Spleen (tissue), 11 donors: ENCODE measurements at regions not wholly inside any gene's neighbourhood (a gene's known extent, or its start where the extent isn't known, plus 50 kb on each side); places are given as distances from the start of the nearest gene placed in this dataset.

Experiments used
- DNase-seq: peaks from one replicate; pipeline ENCODE4 v3.0.0-alpha.2; 2020
- H3K27ac ChIP-seq, 8 donors: fragments of 200-600 bp; sonication (generic) in 7 of 8; 1 replicate in 4 of 8; 2 replicates in 4 of 8; pipeline versions ENCODE4 v1.5.0 to v1.8.0; 2016 to 2021; ENCODE audit warnings: inconsistent platforms in 4 of 8, mild to moderate bottlenecking in 4 of 8, moderate library complexity in 1 of 8
- H3K27me3 ChIP-seq, 7 donors: fragments of 200-600 bp; sonication (generic) in 6 of 7; replicated peaks in 1 of 7; 1 replicate in 4 of 7; 2 replicates in 3 of 7; pipeline versions ENCODE4 v1.5.0 to v1.8.0; 2016 to 2021; ENCODE audit warnings: inconsistent platforms in 3 of 7, mild to moderate bottlenecking in 1 of 7
- H3K36me3 ChIP-seq, 6 donors: fragments of 200-600 bp; sonication (generic) in 5 of 6; 1 replicate in 4 of 6; 2 replicates in 2 of 6; pipeline versions ENCODE4 v1.5.0 to v1.8.0; 2016 to 2021; ENCODE audit warnings: inconsistent platforms in 2 of 6
- H3K4me1 ChIP-seq, 6 donors: fragments of 200-600 bp; sonication (generic) in 5 of 6; 1 replicate in 3 of 6; 2 replicates in 3 of 6; pipeline versions ENCODE4 v1.5.0 to v1.8.0; 2016 to 2021; ENCODE audit warnings: inconsistent platforms in 3 of 6
- H3K4me3 ChIP-seq, 8 donors: fragments of 200-600 bp; sonication (generic) in 7 of 8; 1 replicate in 4 of 8; 2 replicates in 4 of 8; pipeline versions ENCODE4 v1.5.0 to v1.8.0; 2016 to 2021; ENCODE audit warnings: inconsistent platforms in 4 of 8, mild to moderate bottlenecking in 4 of 8, moderate library complexity in 2 of 8
- H3K9me3 ChIP-seq, 8 donors: fragments of 200-600 bp; sonication (generic) in 7 of 8; 1 replicate in 4 of 8; 2 replicates in 4 of 8; pipeline versions ENCODE4 v1.5.0 to v1.8.0; 2016 to 2021; ENCODE audit warnings: inconsistent platforms in 4 of 8
- CTCF ChIP-seq, 11 experiments: fragments of 200-600 bp in 7 of 11; fragments of 450-650 bp in 4 of 11; sonication (generic) in 4 of 11; IDR thresholded peaks in 8 of 11; conservative IDR thresholded peaks in 3 of 11; 1 replicate in 7 of 11; 2 replicates in 4 of 11; pipeline versions ENCODE4 v1.4.0 to v1.8.0; 2016 to 2021; ENCODE audit warnings: antibody characterized with exemption in 11 of 11, inconsistent platforms in 4 of 11, mild to moderate bottlenecking in 1 of 11
- POLR2A ChIP-seq, 3 donors: fragments of 450-650 bp; IDR thresholded peaks; one replicate each; pipeline ENCODE4 v1.5.1; 2017; ENCODE audit warnings: antibody characterized with exemption in 3 of 3, mild to moderate bottlenecking in 1 of 3
- POLR2AphosphoS5 ChIP-seq, 3 donors: sonication (generic); formaldehyde crosslinking; IDR thresholded peaks; one replicate each; pipeline ENCODE4 v1.5.1; 2017; ENCODE audit warnings: antibody characterized with exemption in 3 of 3
- WGBS, 5 donors: extraction: QIAGEN DNeasy Blood & Tissue Kit in 3 of 5; methylation state at CpG; one replicate each; pipeline versions ENCODE4 v1.1.5 to v1.1.7; 2013 to 2018; 5-methylcytosine and 5-hydroxymethylcytosine counted together
- intact Hi-C: fragments of 100-400 bp; cut with DNase I; formaldehyde crosslinking; loops from one replicate; pipeline ENCODE4 v1.15.0; 2023; ENCODE audit warnings: low total_unique reads
- donor health status: healthy with polysubstance abuse.
- donor health status: DM: no; HTN: no; CAD: no; lungs with moderate emphysema.
- donor health status: DM: no; HTN: no; CAD: no.
- donor health status: Bipolar disorder and iron deficiency.
- donor health status: healthy.
- donor health status: DM: no; HTN: no; CAD: no.
- donor health status: DM: yes; HTN: yes; CAD: no.

GRCh38 chr6:14360565-14360964 is 243.0 kb downstream of the CD83 start:
- H3K4me1 ChIP-seq = no peaks in the 10 kb centered on the region
- 92 to 97% (median 95%) methylated on average over 7 of the region's 7 CpGs for WGBS, 5 donors
- H3K27ac ChIP-seq = no peak overlapping the region
- intact Hi-C loops = no loop called here
- H3K4me3 ChIP-seq = no peak overlapping the region
- H3K9me3 ChIP-seq = no peaks in the 10 kb centered on the region
- no peak for TF ChIP-seq CTCF (IDR thresholded peaks at IDR 0.05 in 8 of 11, conservative IDR thresholded peaks at IDR 0.05 in 3 of 11)
- TF ChIP-seq POLR2AphosphoS5 (IDR thresholded peaks at IDR 0.05) = no peak
- TF ChIP-seq POLR2A (IDR thresholded peaks at IDR 0.05) = no peak
- no peaks in the 10 kb centered on the region for H3K36me3 ChIP-seq
- no peak for DNase-seq
- H3K27me3 ChIP-seq = no peaks in the 10 kb centered on the region

DNA sequence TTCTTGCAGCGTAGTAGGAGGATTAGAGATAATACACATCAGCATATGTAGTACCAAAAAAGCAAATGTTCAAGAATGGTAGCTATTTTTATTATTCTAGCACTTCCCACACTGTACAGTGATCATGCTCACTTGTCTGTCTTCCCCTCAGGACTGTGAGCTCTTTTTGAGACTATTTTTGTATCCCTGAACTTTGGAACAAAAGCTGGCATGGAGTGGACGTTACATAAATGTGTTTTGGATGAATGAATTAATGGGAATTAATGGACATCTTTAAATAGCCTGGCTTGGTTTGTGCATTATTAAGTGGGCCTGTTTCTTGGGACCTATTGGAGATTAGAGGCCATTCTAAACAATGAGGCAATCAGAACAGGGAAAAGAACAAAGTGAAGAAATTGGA is 243.7 kb downstream of the CD83 start:
- DNase-seq = no peak
- no peaks in the 10 kb centered on the region for H3K4me1 ChIP-seq
- no peaks in the 10 kb centered on the region for H3K36me3 ChIP-seq
- WGBS, 5 donors = 70 to 92% (median 82%) methylated on average over 2 of the region's 2 CpGs
- intact Hi-C loops = no loop called here
- H3K9me3 ChIP-seq = no peaks in the 10 kb centered on the region
- TF ChIP-seq POLR2AphosphoS5 (IDR thresholded peaks at IDR 0.05) = no peak
- TF ChIP-seq CTCF (IDR thresholded peaks at IDR 0.05 in 8 of 11, conservative IDR thresholded peaks at IDR 0.05 in 3 of 11) = no peak
- TF ChIP-seq POLR2A (IDR thresholded peaks at IDR 0.05) = no peak
- H3K27me3 ChIP-seq = no peaks in the 10 kb centered on the region
- H3K4me3 ChIP-seq = no peak overlapping the region
- no peak overlapping the region for H3K27ac ChIP-seq

GRCh38 chr6:14361956-14362587 is 244.5 kb downstream of the CD83 start:
- H3K27me3 ChIP-seq = no peaks in the 10 kb centered on the region
- 79 to 87% (median 84%) methylated on average over 5 of the region's 5 CpGs for WGBS, 5 donors
- H3K36me3 ChIP-seq = no peaks in the 10 kb centered on the region
- H3K4me3 ChIP-seq = no peak overlapping the region
- H3K4me1 ChIP-seq = no peaks in the 10 kb centered on the region
- no peak overlapping the region for H3K27ac ChIP-seq
- intact Hi-C loops = no loop called here
- TF ChIP-seq POLR2AphosphoS5 (IDR thresholded peaks at IDR 0.05) = no peak
- no peak for TF ChIP-seq POLR2A (IDR thresholded peaks at IDR 0.05)
- TF ChIP-seq CTCF (IDR thresholded peaks at IDR 0.05 in 8 of 11, conservative IDR thresholded peaks at IDR 0.05 in 3 of 11) = no peak
- DNase-seq = no peak
- H3K9me3 ChIP-seq = no peaks in the 10 kb centered on the region

DNA sequence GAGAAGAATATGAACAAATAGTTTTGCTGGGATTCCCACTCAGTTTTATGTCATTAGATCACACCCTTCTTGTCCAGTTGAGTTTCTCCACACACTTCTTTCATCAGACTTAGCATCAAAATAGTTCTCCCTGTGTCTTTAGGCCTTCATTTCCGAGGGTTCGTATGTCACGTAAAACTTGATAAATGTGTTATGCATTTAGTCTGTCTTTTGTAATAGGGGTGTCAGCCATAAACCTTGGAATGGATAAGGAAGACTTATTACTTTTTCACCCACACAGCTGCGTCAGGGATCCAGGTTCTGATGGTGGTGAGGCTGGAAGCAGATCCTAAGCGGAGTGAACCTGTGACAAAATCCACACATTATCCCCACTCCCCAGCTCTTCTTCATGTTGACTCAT is 246.8 kb downstream of the CD83 start:
- H3K27ac ChIP-seq = no peak overlapping the region
- intact Hi-C loops = no loop called here
- no peaks in the 10 kb centered on the region for H3K27me3 ChIP-seq
- no peaks in the 10 kb centered on the region for H3K9me3 ChIP-seq
- no peaks in the 10 kb centered on the region for H3K36me3 ChIP-seq
- H3K4me1 ChIP-seq = no peaks in the 10 kb centered on the region
- H3K4me3 ChIP-seq = no peak overlapping the region
- DNase-seq = no peak
- WGBS, 5 donors = 94 to 100% (median 98%) methylated on average over 5 of the region's 5 CpGs
- TF ChIP-seq POLR2AphosphoS5 (IDR thresholded peaks at IDR 0.05) (no peak), CTCF (IDR thresholded peaks at IDR 0.05 in 8 of 11, conservative IDR thresholded peaks at IDR 0.05 in 3 of 11) (no peak), POLR2A (IDR thresholded peaks at IDR 0.05) (no peak)
